HL-60 (cell line): ENCODE measurements at regions not wholly inside any gene's neighbourhood (a gene's known extent, or its start where the extent isn't known, plus 50 kb on each side); places are given as distances from the start of the nearest gene placed in this dataset.

Experiments used
- GABPA ChIP-seq: IDR thresholded peaks from 2 replicates; pipeline ENCODE4 v1.6.1; 2012; ENCODE audit warnings: low read depth
- TF ChIP-seq, protein P1 (sequence below): IDR thresholded peaks from one replicate; pipeline ENCODE4 v1.5.1; 2011; ENCODE audit warnings: low read length, control low read depth, inconsistent platforms; ENCODE audit not compliant: insufficient read depth

GRCh38 chr20:57043669-57044268 lies 222.7 kb downstream of the BMP7 start:
- TF ChIP-seq, protein P1, sequence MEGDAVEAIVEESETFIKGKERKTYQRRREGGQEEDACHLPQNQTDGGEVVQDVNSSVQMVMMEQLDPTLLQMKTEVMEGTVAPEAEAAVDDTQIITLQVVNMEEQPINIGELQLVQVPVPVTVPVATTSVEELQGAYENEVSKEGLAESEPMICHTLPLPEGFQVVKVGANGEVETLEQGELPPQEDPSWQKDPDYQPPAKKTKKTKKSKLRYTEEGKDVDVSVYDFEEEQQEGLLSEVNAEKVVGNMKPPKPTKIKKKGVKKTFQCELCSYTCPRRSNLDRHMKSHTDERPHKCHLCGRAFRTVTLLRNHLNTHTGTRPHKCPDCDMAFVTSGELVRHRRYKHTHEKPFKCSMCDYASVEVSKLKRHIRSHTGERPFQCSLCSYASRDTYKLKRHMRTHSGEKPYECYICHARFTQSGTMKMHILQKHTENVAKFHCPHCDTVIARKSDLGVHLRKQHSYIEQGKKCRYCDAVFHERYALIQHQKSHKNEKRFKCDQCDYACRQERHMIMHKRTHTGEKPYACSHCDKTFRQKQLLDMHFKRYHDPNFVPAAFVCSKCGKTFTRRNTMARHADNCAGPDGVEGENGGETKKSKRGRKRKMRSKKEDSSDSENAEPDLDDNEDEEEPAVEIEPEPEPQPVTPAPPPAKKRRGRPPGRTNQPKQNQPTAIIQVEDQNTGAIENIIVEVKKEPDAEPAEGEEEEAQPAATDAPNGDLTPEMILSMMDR = no peak
- no peak for TF ChIP-seq GABPA
